ENCODE measurements at regions not wholly inside any gene's neighbourhood (a gene's known extent, or its start where the extent isn't known, plus 50 kb on each side); places are given as distances from the start of the nearest gene placed in this dataset.

- no peak overlapping the region for H3K27ac ChIP-seq
- ATAC-seq (no peak), DNase-seq (no peak)
- intact Hi-C loops (cut with DNase I): no loop called here
- H3K27me3 ChIP-seq: peaks cover 7% of the 10 kb centered on the region
- H3K4me1 ChIP-seq: peaks cover 16% of the 10 kb centered on the region
- no peak overlapping the region for H3K4me3 ChIP-seq
- no peaks in the 10 kb centered on the region for H3K9me3 ChIP-seq
- H3K36me3 ChIP-seq: no peaks in the 10 kb centered on the region
- TF ChIP-seq CTCF (IDR thresholded peaks at IDR 0.05): no peak
Observed at GRCh38 chr17:72587156-72587555, 466.3 kb downstream of the SOX9 start.

DNA sequence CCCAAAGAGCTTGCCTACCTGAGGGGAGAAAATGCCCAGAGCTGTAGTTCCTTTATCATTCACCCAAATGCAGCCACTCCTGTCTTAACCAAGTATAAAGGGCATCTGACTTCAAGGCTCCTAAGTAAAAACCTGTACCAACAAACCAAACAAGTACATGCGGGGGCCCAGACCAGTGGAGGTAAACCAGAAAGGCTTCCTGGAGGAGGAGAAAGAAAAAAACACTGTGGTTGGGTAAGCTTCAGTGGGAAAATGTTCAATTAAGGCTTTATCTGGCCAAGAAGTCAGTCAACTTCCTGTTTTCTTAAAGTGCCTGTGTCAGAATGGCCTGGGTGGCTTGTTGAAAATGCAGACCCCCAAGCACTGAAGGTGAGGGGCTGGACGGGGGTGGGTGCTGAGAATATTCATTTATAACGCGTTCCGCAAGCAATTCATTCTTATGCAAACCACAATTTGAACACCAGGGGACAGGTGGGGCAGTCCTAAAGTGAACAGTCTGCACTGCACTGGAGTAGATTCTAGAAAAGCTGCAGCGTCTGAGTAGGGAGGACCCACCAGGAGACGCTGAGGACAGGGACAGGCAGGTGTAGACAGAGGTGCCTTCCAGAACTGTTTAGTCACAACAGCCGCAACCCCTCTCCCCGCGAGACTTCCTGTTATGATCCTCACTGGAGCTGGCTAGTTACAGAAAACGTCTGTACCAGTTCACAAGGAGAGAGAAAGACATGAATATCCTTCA is 467.1 kb downstream of the SOX9 start:
- Histone ChIP-seq H3K27me3 (peaks cover 11% of the 10 kb centered on the region), H3K36me3 (no peaks in the 10 kb centered on the region), H3K9me3 (no peaks in the 10 kb centered on the region), H3K4me1 (peaks cover 17% of the 10 kb centered on the region), H3K4me3 (peak overlapping the region; percentile 19), H3K27ac (peak overlapping the region; percentile 81)
- DNase-seq (no peak), ATAC-seq (peak; percentile 33)
- intact Hi-C loops (cut with DNase I): no loop called here
- TF ChIP-seq CTCF (IDR thresholded peaks at IDR 0.05): peak; percentile 14

- Histone ChIP-seq H3K4me3 (peak overlapping the region; percentile 19), H3K36me3 (no peaks in the 10 kb centered on the region), H3K9me3 (no peaks in the 10 kb centered on the region), H3K27ac (peak overlapping the region; percentile 81), H3K27me3 (peaks cover 11% of the 10 kb centered on the region), H3K4me1 (peaks cover 17% of the 10 kb centered on the region)
- no peak for DNase-seq
- TF ChIP-seq CTCF (IDR thresholded peaks at IDR 0.05): no peak
- no peak for ATAC-seq
- intact Hi-C loops (cut with DNase I): no loop called here
Observed at GRCh38 chr17:72588561-72588960, 467.7 kb downstream of the SOX9 start.

DNA sequence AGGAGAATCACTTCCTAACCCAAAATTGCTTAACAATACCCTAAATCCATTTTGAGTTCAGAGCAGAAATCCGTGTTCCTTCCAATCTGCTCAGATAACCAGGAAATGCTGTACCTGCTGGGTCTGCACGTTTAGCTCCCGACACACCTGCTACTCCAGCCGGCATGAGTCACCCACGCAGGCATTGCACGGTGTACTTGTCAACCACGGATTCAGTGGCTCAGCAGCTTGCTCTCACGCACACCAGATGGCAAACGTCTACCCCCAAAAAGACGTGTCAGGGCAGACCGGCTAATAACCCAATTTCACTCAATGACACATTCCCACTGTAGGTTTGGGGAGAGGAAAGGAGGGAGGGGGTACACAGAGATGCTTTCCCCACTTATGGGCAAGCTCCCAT is 468.1 kb downstream of the SOX9 start:
- peak; percentile 88 for DNase-seq
- intact Hi-C loops (cut with DNase I): no loop called here

GRCh38 chr17:72590382-72590781 is 469.6 kb downstream of the SOX9 start:
- no peak for DNase-seq
- intact Hi-C loops (cut with DNase I): no loop called here
- Histone ChIP-seq H3K36me3 (no peaks in the 10 kb centered on the region), H3K27me3 (peaks cover 11% of the 10 kb centered on the region), H3K4me3 (peak overlapping the region; percentile 59), H3K27ac (no peak overlapping the region), H3K4me1 (peaks cover 17% of the 10 kb centered on the region), H3K9me3 (no peaks in the 10 kb centered on the region)
- no peak for ATAC-seq
- TF ChIP-seq CTCF (IDR thresholded peaks at IDR 0.05): no peak

More for the DNA sequence above, 468.1 kb downstream of the SOX9 start:
- H3K4me3 ChIP-seq: peak overlapping the region; percentile 19
- no peak for TF ChIP-seq CTCF (IDR thresholded peaks at IDR 0.05)
- H3K27me3 ChIP-seq: peaks cover 11% of the 10 kb centered on the region
- H3K36me3 ChIP-seq: no peaks in the 10 kb centered on the region
- ATAC-seq: peak; percentile 80
- H3K27ac ChIP-seq: peak overlapping the region; percentile 81
- H3K4me1 ChIP-seq: peaks cover 17% of the 10 kb centered on the region
- no peaks in the 10 kb centered on the region for H3K9me3 ChIP-seq
